Esophagus squamous epithelium (tissue), 4 donors: ENCODE measurements at regions not wholly inside any gene's neighbourhood (a gene's known extent, or its start where the extent isn't known, plus 50 kb on each side); places are given as distances from the start of the nearest gene placed in this dataset.
"Not testable (repeated sequence)": the region's sequence is repeated elsewhere in the genome, so short reads cannot be mapped to it uniquely, and the experiment has no call there.

Source experiments
- POLR2A ChIP-seq, 4 donors: fragments of 450-650 bp; IDR thresholded peaks; one replicate each; pipeline ENCODE4 v1.6.1; 2017; ENCODE audit warnings: antibody characterized with exemption in 4 of 4, mild to moderate bottlenecking in 4 of 4, moderate library complexity in 3 of 4
- TF ChIP-seq, protein P1 (sequence below), 6 experiments: fragments of 450-650 bp in 4 of 6; fragments of 200-600 bp in 2 of 6; sonication (generic) in 2 of 6; IDR thresholded peaks; one replicate each; pipeline ENCODE4 v1.5.1; 2016 to 2019; ENCODE audit warnings: antibody characterized with exemption in 6 of 6, mild to moderate bottlenecking in 4 of 6, moderate library complexity in 4 of 6

DNA sequence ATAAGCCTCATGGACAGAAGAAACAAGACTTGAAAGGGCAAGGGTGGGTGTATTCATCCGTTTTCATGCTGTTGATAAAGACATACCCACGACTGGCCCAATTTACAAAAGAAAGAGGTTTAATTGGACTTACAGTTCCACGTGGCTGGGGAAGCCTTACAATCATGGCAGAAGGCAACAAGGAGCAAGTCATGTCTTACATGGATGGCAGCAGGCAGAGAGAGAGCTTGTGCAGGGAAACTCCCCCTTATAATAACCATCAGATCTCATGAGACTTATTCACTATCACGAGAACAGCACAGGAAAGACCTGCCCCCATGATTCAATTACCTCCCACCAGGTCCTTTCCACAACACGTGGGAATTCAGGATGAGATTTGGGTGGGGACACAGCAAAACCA lies 78.2 kb upstream of the PDZD8 start:
- TF ChIP-seq POLR2A (IDR thresholded peaks at IDR 0.05): not testable (repeated sequence)
- TF ChIP-seq, protein P1, sequence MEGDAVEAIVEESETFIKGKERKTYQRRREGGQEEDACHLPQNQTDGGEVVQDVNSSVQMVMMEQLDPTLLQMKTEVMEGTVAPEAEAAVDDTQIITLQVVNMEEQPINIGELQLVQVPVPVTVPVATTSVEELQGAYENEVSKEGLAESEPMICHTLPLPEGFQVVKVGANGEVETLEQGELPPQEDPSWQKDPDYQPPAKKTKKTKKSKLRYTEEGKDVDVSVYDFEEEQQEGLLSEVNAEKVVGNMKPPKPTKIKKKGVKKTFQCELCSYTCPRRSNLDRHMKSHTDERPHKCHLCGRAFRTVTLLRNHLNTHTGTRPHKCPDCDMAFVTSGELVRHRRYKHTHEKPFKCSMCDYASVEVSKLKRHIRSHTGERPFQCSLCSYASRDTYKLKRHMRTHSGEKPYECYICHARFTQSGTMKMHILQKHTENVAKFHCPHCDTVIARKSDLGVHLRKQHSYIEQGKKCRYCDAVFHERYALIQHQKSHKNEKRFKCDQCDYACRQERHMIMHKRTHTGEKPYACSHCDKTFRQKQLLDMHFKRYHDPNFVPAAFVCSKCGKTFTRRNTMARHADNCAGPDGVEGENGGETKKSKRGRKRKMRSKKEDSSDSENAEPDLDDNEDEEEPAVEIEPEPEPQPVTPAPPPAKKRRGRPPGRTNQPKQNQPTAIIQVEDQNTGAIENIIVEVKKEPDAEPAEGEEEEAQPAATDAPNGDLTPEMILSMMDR (IDR thresholded peaks at IDR 0.05): not testable (repeated sequence)
